ENCODE measurements at regions not wholly inside any gene's neighbourhood (a gene's known extent, or its start where the extent isn't known, plus 50 kb on each side); places are given as distances from the start of the nearest gene placed in this dataset.

- CTCF ChIA-PET, result no interaction called here
- POLR2A ChIA-PET, result no interaction called here
- no peak for DNase-seq (ENCODE audit: extremely low spot score)
Observed at GRCh38 chr7:118312051-118312450, 87.5 kb downstream of the ANKRD7 start.

DNA sequence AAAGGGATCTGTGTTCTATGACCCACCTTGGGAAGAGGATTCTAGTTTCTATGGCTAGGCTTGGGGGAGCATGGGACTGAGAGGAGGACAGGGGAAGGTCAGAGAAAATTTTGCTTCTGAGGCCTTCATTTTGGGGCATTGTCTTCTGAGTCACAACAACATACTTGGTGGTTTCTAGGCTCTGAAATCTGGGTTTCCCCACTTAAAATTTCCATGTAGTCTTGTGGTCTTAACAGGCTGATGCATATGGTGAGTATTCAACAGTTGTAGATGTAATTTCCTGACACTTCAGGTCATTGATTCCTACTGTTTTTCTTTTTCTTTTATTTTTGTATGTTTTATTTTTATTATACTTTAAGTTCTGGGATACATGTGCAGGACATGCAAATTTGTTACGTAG is 88.5 kb downstream of the ANKRD7 start:
- DNase-seq (ENCODE audit: extremely low spot score), result no peak
- no peak for TF ChIP-seq ZNF384 (IDR thresholded peaks at IDR 0.05)
- no peak for TF ChIP-seq L3MBTL2 (conservative IDR thresholded peaks at IDR 0.05)
- no peak for TF ChIP-seq SP1 (IDR thresholded peaks at IDR 0.05)
- POLR2A ChIA-PET, result no interaction called here
- CTCF ChIA-PET, result no interaction called here

More at GRCh38 chr7:118312051-118312450, 87.5 kb downstream of the ANKRD7 start:
- no peak for TF ChIP-seq BHLHE40 (IDR thresholded peaks at IDR 0.05; ENCODE audit: borderline replicate concordance)
- TF ChIP-seq ELF4 (IDR thresholded peaks at IDR 0.05), result no peak
- TF ChIP-seq, protein P1, sequence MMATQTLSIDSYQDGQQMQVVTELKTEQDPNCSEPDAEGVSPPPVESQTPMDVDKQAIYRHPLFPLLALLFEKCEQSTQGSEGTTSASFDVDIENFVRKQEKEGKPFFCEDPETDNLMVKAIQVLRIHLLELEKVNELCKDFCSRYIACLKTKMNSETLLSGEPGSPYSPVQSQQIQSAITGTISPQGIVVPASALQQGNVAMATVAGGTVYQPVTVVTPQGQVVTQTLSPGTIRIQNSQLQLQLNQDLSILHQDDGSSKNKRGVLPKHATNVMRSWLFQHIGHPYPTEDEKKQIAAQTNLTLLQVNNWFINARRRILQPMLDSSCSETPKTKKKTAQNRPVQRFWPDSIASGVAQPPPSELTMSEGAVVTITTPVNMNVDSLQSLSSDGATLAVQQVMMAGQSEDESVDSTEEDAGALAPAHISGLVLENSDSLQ (IDR thresholded peaks at IDR 0.05), result no peak
- TF ChIP-seq TARDBP (IDR thresholded peaks at IDR 0.05), result no peak
- no peak for TF ChIP-seq FOXK2 (IDR thresholded peaks at IDR 0.05)
- TF ChIP-seq ZNF384 (IDR thresholded peaks at IDR 0.05), result no peak
- TF ChIP-seq FOXA1 (IDR thresholded peaks at IDR 0.05), result no peak
- TF ChIP-seq CTBP1 (IDR thresholded peaks at IDR 0.05; ENCODE audit: borderline replicate concordance), result no peak
- TF ChIP-seq SUZ12 (IDR thresholded peaks at IDR 0.05), result no peak
- no peak for TF ChIP-seq NFRKB (IDR thresholded peaks at IDR 0.05)
- no peak for TF ChIP-seq FOXM1 (IDR thresholded peaks at IDR 0.05; ENCODE audit: borderline replicate concordance)
- TF ChIP-seq LEF1 (IDR thresholded peaks at IDR 0.05; ENCODE audit: borderline replicate concordance), result no peak

- TF ChIP-seq FOXM1 (IDR thresholded peaks at IDR 0.05; ENCODE audit: borderline replicate concordance), result no peak
- TF ChIP-seq LEF1 (IDR thresholded peaks at IDR 0.05; ENCODE audit: borderline replicate concordance), result no peak
- no peak for TF ChIP-seq NFRKB (IDR thresholded peaks at IDR 0.05)
- TF ChIP-seq ARNT (IDR thresholded peaks at IDR 0.05), result no peak
- no peak for DNase-seq (ENCODE audit: extremely low spot score)
- ChIA-PET POLR2A (no interaction called here), CTCF (no interaction called here)
Observed at GRCh38 chr7:118324790-118325449, 100.4 kb downstream of the ANKRD7 start.

- CTCF ChIA-PET, result no interaction called here
- no peak for DNase-seq (ENCODE audit: extremely low spot score)
- POLR2A ChIA-PET, result no interaction called here
- TF ChIP-seq CTBP1 (IDR thresholded peaks at IDR 0.05; ENCODE audit: borderline replicate concordance), result no peak
Observed at GRCh38 chr7:118325450-118325808, 100.9 kb downstream of the ANKRD7 start.

DNA sequence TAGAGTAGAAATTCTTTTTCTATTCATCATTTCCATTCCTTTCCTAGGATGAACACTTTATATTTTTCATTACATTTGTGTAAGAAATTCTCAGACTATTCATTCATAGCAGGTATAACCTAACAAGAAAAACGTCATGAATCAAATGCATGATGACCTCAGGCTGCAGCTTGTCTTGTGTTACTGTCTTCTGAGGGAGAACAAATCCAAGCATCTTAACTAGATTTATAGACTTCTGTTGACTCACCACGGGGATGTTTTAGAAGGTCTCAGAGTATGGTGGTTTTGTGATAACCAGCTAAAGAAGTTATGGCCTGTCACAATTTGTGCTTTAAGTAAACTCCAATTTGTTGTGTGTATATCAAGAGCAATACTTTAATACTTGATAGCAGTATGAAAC is 102.7 kb downstream of the ANKRD7 start:
- ChIA-PET CTCF (no interaction called here), POLR2A (no interaction called here)
- no peak for TF ChIP-seq NFRKB (IDR thresholded peaks at IDR 0.05)
- TF ChIP-seq SP1 (IDR thresholded peaks at IDR 0.05), result no peak
- no peak for TF ChIP-seq FOXM1 (IDR thresholded peaks at IDR 0.05; ENCODE audit: borderline replicate concordance)
- TF ChIP-seq ELF4 (IDR thresholded peaks at IDR 0.05), result no peak
- no peak for TF ChIP-seq ARNT (IDR thresholded peaks at IDR 0.05)
- TF ChIP-seq CTBP1 (IDR thresholded peaks at IDR 0.05; ENCODE audit: borderline replicate concordance), result no peak
- no peak for TF ChIP-seq BHLHE40 (IDR thresholded peaks at IDR 0.05; ENCODE audit: borderline replicate concordance)
- no peak for TF ChIP-seq ZNF384 (IDR thresholded peaks at IDR 0.05)
- no peak for TF ChIP-seq LEF1 (IDR thresholded peaks at IDR 0.05; ENCODE audit: borderline replicate concordance)
- no peak for TF ChIP-seq TARDBP (IDR thresholded peaks at IDR 0.05)
- no peak for TF ChIP-seq L3MBTL2 (conservative IDR thresholded peaks at IDR 0.05)
- no peak for TF ChIP-seq HDGF (IDR thresholded peaks at IDR 0.05; ENCODE audit: borderline replicate concordance)
- TF ChIP-seq FOXK2 (IDR thresholded peaks at IDR 0.05), result no peak
- no peak for DNase-seq (ENCODE audit: extremely low spot score)

- DNase-seq (ENCODE audit: extremely low spot score), result no peak
- TF ChIP-seq L3MBTL2 (conservative IDR thresholded peaks at IDR 0.05), result no peak
- TF ChIP-seq SP1 (IDR thresholded peaks at IDR 0.05), result no peak
- TF ChIP-seq CTBP1 (IDR thresholded peaks at IDR 0.05; ENCODE audit: borderline replicate concordance), result no peak
- TF ChIP-seq FOXA1 (IDR thresholded peaks at IDR 0.05), result no peak
- TF ChIP-seq ZNF384 (IDR thresholded peaks at IDR 0.05), result no peak
- TF ChIP-seq ELF4 (IDR thresholded peaks at IDR 0.05), result no peak
- TF ChIP-seq, protein P1 (IDR thresholded peaks at IDR 0.05), result no peak
- no peak for TF ChIP-seq BHLHE40 (IDR thresholded peaks at IDR 0.05; ENCODE audit: borderline replicate concordance)
- no peak for TF ChIP-seq HDGF (IDR thresholded peaks at IDR 0.05; ENCODE audit: borderline replicate concordance)
- no peak for TF ChIP-seq FOXM1 (IDR thresholded peaks at IDR 0.05; ENCODE audit: borderline replicate concordance)
- CTCF ChIA-PET, result no interaction called here
- POLR2A ChIA-PET, result no interaction called here
Observed at GRCh38 chr7:118328505-118329211, 104.2 kb downstream of the ANKRD7 start.

DNA sequence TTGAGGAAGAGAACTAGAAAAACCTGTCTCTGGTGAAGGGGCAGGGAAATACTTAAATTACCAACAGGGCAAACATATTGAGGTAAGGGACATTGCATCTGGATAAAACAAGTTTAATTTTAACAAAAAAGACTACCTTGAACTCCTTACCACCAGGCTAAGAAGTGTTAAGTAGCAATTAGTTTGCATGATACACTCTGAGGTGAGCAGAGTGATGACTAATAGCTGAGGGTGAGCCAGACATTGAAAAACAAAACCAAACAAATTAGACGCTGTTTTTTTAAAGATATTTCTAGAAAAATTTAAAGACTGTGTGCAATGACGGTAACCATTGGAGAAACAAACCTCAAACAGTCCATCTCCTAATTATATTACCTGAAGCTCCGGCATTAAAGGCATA is 105.9 kb downstream of the ANKRD7 start:
- ChIA-PET CTCF (no interaction called here), POLR2A (no interaction called here)
- TF ChIP-seq TARDBP (IDR thresholded peaks at IDR 0.05) (no peak), FOXK2 (IDR thresholded peaks at IDR 0.05) (no peak), SUZ12 (IDR thresholded peaks at IDR 0.05) (no peak), FOXM1 (IDR thresholded peaks at IDR 0.05; ENCODE audit: borderline replicate concordance) (no peak)
- TF ChIP-seq, protein P1 (IDR thresholded peaks at IDR 0.05), result no peak

More for the DNA sequence above, 105.9 kb downstream of the ANKRD7 start:
- DNase-seq (ENCODE audit: extremely low spot score), result no peak
